ENCODE measurements at regions not wholly inside any gene's neighbourhood (a gene's known extent, or its start where the extent isn't known, plus 50 kb on each side); places are given as distances from the start of the nearest gene placed in this dataset.

DNA sequence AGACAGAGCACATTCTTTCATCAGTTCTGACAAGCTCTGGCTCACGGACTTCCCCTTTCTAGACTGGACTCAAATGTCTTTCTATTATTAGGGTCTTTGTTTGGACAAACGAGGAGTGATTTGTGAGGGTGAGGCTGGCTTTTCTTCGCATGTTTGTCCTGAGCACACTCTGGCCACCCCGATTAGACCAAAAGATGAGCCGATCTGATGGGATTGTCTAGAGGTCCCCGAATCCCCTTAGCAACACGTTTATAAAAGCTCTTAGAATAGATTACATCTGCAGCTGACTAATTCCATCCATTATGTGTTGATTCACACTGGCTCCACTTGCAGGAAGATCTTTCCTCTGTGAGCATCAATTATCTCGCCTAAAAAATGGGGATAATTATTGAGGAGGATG lies 675.4 kb upstream of the AUTS2 start:
- no peak for TF ChIP-seq EZH2 (IDR thresholded peaks at IDR 0.05; ENCODE audit: borderline replicate concordance, low read depth, low read length, poor library complexity, severe bottlenecking)
- TF ChIP-seq, protein P1, sequence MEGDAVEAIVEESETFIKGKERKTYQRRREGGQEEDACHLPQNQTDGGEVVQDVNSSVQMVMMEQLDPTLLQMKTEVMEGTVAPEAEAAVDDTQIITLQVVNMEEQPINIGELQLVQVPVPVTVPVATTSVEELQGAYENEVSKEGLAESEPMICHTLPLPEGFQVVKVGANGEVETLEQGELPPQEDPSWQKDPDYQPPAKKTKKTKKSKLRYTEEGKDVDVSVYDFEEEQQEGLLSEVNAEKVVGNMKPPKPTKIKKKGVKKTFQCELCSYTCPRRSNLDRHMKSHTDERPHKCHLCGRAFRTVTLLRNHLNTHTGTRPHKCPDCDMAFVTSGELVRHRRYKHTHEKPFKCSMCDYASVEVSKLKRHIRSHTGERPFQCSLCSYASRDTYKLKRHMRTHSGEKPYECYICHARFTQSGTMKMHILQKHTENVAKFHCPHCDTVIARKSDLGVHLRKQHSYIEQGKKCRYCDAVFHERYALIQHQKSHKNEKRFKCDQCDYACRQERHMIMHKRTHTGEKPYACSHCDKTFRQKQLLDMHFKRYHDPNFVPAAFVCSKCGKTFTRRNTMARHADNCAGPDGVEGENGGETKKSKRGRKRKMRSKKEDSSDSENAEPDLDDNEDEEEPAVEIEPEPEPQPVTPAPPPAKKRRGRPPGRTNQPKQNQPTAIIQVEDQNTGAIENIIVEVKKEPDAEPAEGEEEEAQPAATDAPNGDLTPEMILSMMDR (conservative IDR thresholded peaks at IDR 0.05; ENCODE audit: low read depth, low read length), result no peak

All from A673 (cell line).